ENCODE measurements at regions not wholly inside any gene's neighbourhood (a gene's known extent, or its start where the extent isn't known, plus 50 kb on each side); places are given as distances from the start of the nearest gene placed in this dataset.

GRCh38 chr9:89806371-89807100 lies 201.7 kb downstream of the GADD45G start:
- intact Hi-C loops (cut with DNase I, micrococcal nuclease): no loop called here
- no peaks in the 10 kb centered on the region for H3K27me3 ChIP-seq (ENCODE audit: control insufficient read depth in 1 of 2, insufficient read depth in 2 of 2, low read length in 2 of 2)
- no peaks in the 10 kb centered on the region for H3K36me3 Mint-ChIP-seq (ENCODE audit: low read depth)
- ChIA-PET CTCF (no interaction called here), POLR2A (no interaction called here)
- no peak for TF ChIP-seq CTCF (IDR thresholded peaks at IDR 0.05)
- no peak overlapping the region for H3K4me3 ChIP-seq (ENCODE audit: low read length)
- H3K4me1 Mint-ChIP-seq (ENCODE audit: low read depth): no peaks in the 10 kb centered on the region
- no peak for ATAC-seq (ENCODE audit: poor library complexity)
- H3K9me3 Mint-ChIP-seq: no peaks in the 10 kb centered on the region
- no peak for DNase-seq
- H3K4me3 Mint-ChIP-seq: no peak overlapping the region
- H3K36me3 ChIP-seq (ENCODE audit: insufficient read depth, low read length): no peaks in the 10 kb centered on the region
- no peaks in the 10 kb centered on the region for H3K9me3 ChIP-seq (ENCODE audit: control insufficient read depth in 1 of 2, insufficient read depth in 1 of 2, low read length in 2 of 2)
- no peak overlapping the region for H3K27ac Mint-ChIP-seq
- H3K4me1 ChIP-seq (ENCODE audit: insufficient read depth, low read length): no peaks in the 10 kb centered on the region
- no peak overlapping the region for H3K27ac ChIP-seq (ENCODE audit: low read depth in 1 of 2, low read length in 2 of 2)
- H3K27me3 Mint-ChIP-seq: peaks cover 5% of the 10 kb centered on the region

DNA sequence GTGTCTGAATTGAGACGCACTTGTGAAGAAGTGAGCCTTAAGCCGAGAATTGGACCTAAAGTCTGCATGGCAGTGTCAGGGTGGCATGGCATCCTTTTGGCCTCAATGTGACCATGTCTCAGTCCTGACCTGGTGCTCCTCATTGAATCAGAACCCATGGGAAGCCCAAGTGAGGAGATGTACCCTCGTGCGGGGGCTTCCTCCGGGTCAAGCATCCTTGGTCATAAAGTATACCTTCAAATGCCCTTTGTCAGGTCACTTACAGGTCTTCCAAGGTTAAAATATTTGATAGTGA lies 202.2 kb downstream of the GADD45G start:
- Histone ChIP-seq H3K27me3 (ENCODE audit: control insufficient read depth in 1 of 2, insufficient read depth in 2 of 2, low read length in 2 of 2) (no peaks in the 10 kb centered on the region), H3K4me1 (ENCODE audit: insufficient read depth, low read length) (no peaks in the 10 kb centered on the region), H3K27ac (ENCODE audit: low read depth in 1 of 2, low read length in 2 of 2) (no peak overlapping the region), H3K4me3 (ENCODE audit: low read length) (no peak overlapping the region), H3K9me3 (ENCODE audit: control insufficient read depth in 1 of 2, insufficient read depth in 1 of 2, low read length in 2 of 2) (no peaks in the 10 kb centered on the region), H3K36me3 (ENCODE audit: insufficient read depth, low read length) (no peaks in the 10 kb centered on the region)
- Mint-ChIP-seq H3K27me3 (peaks cover 5% of the 10 kb centered on the region), H3K27ac (no peak overlapping the region), H3K9me3 (no peaks in the 10 kb centered on the region), H3K4me3 (no peak overlapping the region), H3K36me3 (ENCODE audit: low read depth) (no peaks in the 10 kb centered on the region), H3K4me1 (ENCODE audit: low read depth) (no peaks in the 10 kb centered on the region)
- ChIA-PET CTCF (no interaction called here), POLR2A (no interaction called here)
- ATAC-seq (ENCODE audit: poor library complexity): no peak
- intact Hi-C loops (cut with DNase I, micrococcal nuclease): no loop called here
- no peak for DNase-seq
- no peak for TF ChIP-seq CTCF (IDR thresholded peaks at IDR 0.05)

DNA sequence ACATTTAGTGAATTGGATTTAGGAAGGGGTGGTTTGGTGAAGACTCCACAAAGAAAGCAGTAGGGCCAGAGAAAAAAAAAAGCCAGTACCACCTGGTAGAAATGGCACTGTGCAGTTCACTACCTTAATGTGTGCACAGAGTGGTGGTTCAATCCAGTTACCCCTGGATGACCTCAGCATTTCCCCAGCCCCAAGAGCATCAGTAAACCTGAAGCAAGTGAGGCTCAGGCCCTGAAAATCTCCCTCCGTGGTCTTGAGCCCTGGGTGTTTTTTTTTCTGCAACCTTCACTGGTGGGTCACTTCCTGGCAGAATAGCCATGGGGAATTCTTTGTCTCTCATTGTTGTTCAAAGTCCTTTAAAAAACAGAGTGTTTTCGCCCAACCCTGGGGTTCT lies 202.9 kb downstream of the GADD45G start:
- TF ChIP-seq CTCF (IDR thresholded peaks at IDR 0.05): no peak
- no peak for DNase-seq
- no peak overlapping the region for H3K4me3 Mint-ChIP-seq
- Histone ChIP-seq H3K4me3 (ENCODE audit: low read length) (no peak overlapping the region), H3K36me3 (ENCODE audit: insufficient read depth, low read length) (no peaks in the 10 kb centered on the region), H3K9me3 (ENCODE audit: control insufficient read depth in 1 of 2, insufficient read depth in 1 of 2, low read length in 2 of 2) (no peaks in the 10 kb centered on the region), H3K27me3 (ENCODE audit: control insufficient read depth in 1 of 2, insufficient read depth in 2 of 2, low read length in 2 of 2) (no peaks in the 10 kb centered on the region), H3K4me1 (ENCODE audit: insufficient read depth, low read length) (no peaks in the 10 kb centered on the region), H3K27ac (ENCODE audit: low read depth in 1 of 2, low read length in 2 of 2) (no peak overlapping the region)
- ATAC-seq (ENCODE audit: poor library complexity): no peak
- intact Hi-C loops (cut with DNase I, micrococcal nuclease): no loop called here
- H3K27me3 Mint-ChIP-seq: peaks cover 5% of the 10 kb centered on the region
- no peaks in the 10 kb centered on the region for H3K9me3 Mint-ChIP-seq
- ChIA-PET CTCF (no interaction called here), POLR2A (no interaction called here)
- H3K36me3 Mint-ChIP-seq (ENCODE audit: low read depth): no peaks in the 10 kb centered on the region
- no peaks in the 10 kb centered on the region for H3K4me1 Mint-ChIP-seq (ENCODE audit: low read depth)
- no peak overlapping the region for H3K27ac Mint-ChIP-seq

Data from CD4-positive, alpha-beta T cell (primary cell).